ENCODE measurements at regions not wholly inside any gene's neighbourhood (a gene's known extent, or its start where the extent isn't known, plus 50 kb on each side); places are given as distances from the start of the nearest gene placed in this dataset.

- TF ChIP-seq E2F8 (IDR thresholded peaks at IDR 0.05; ENCODE audit: low read depth, partially characterized antibody), result no peak
- TF ChIP-seq HCFC1 (IDR thresholded peaks at IDR 0.05; ENCODE audit: low read length), result no peak
- no peak for TF ChIP-seq CHD2 (IDR thresholded peaks at IDR 0.05; ENCODE audit: borderline replicate concordance, low read depth, low read length)
- TF ChIP-seq YY1 (IDR thresholded peaks at IDR 0.05; ENCODE audit: low read depth, low read length), result no peak
These were observed 110.0 kb downstream of the MTRR start (continued) for GRCh38 chr5:7978991-7979390.

GRCh38 chr5:7980881-7981280 lies 111.9 kb downstream of the MTRR start:
- H3K4me2 ChIP-seq (ENCODE audit: control insufficient read depth, insufficient read depth), result no peak overlapping the region
- H3K79me2 ChIP-seq (ENCODE audit: control insufficient read depth, insufficient read depth, low read length), result no peaks in the 10 kb centered on the region
- intact Hi-C loops (cut with micrococcal nuclease; ENCODE audit: unreplicated experiment), result no loop called here
- 4% methylated on average over 1 of the region's 1 CpG for WGBS (ENCODE audit: insufficient coverage, insufficient replicate concordance, low lambda C conversion rate, missing lambda C conversion rate)
- DNase-seq (ENCODE audit: low read depth, low spot score), result no peak
- no peaks in the 10 kb centered on the region for H3K9me3 ChIP-seq (replicated peaks; ENCODE audit: control insufficient read depth, insufficient read depth, low read length)
- POLR2A ChIA-PET, result no interaction called here
- no peak overlapping the region for H2AFZ ChIP-seq (ENCODE audit: control insufficient read depth, low read depth, low read length)
- BruUV-seq (replicated peaks), result no TSS peak
- H3K4me1 ChIP-seq (ENCODE audit: control insufficient read depth, insufficient read depth, low read length), result no peaks in the 10 kb centered on the region
- ATAC-seq, result no peak
- RAD21 ChIA-PET (ENCODE audit: unreplicated experiment), result no interaction called here
- TF ChIP-seq POU2F2 (IDR thresholded peaks at IDR 0.05; ENCODE audit: borderline replicate concordance, low read depth, low read length) (no peak), CREM (IDR thresholded peaks at IDR 0.05; ENCODE audit: low read depth) (no peak), MLLT1 (IDR thresholded peaks at IDR 0.05) (no peak), SMARCA5 (IDR thresholded peaks at IDR 0.05) (no peak), YY1 (IDR thresholded peaks at IDR 0.05; ENCODE audit: low read depth, low read length) (no peak), REST (IDR thresholded peaks at IDR 0.05; ENCODE audit: low read depth, low read length) (no peak), RUNX3 (IDR thresholded peaks at IDR 0.05; ENCODE audit: low read length) (no peak), FOS (IDR thresholded peaks at IDR 0.05; ENCODE audit: borderline replicate concordance, extremely low read depth, insufficient read length) (no peak)
- H4K20me1 ChIP-seq (ENCODE audit: control insufficient read depth, insufficient read depth), result no peaks in the 10 kb centered on the region
- no peaks in the 10 kb centered on the region for H3K36me3 ChIP-seq (ENCODE audit: control insufficient read depth in 2 of 2, insufficient read depth in 2 of 2, low read length in 1 of 2)
- FAIRE-seq, result no peak
- CTCF ChIA-PET, result no interaction called here
- no peak overlapping the region for H3K4me3 ChIP-seq
- H3K27ac ChIP-seq (ENCODE audit: control insufficient read depth, insufficient read depth), result no peak overlapping the region
- SMC1A ChIA-PET (ENCODE audit: uncharacterized antibody, unreplicated experiment), result no interaction called here
- H3K27me3 ChIP-seq (replicated peaks in 1 of 2; ENCODE audit: control insufficient read depth in 2 of 2, insufficient read depth in 2 of 2, low read length in 1 of 2), result no peaks in the 10 kb centered on the region; a peak in 1 of 4 replicates
- H3K9ac ChIP-seq (ENCODE audit: control insufficient read depth, insufficient read depth, low read length), result no peak overlapping the region
- in situ Hi-C loops (cut with MboI), result no loop called here

Data from GM12878 (cell line).